H9 (cell line): ENCODE measurements at regions not wholly inside any gene's neighbourhood (a gene's known extent, or its start where the extent isn't known, plus 50 kb on each side); places are given as distances from the start of the nearest gene placed in this dataset.

Source experiments
- DNase-seq: peaks from one replicate; pipeline ENCODE4 v3.0.0-alpha.2; 2017
- H2AFZ ChIP-seq: one replicate; pipeline ENCODE4 v1.6.1; 2013; ENCODE audit warnings: mild to moderate bottlenecking, low read length, control low read depth, moderate library complexity
- H2AK5ac ChIP-seq: 2 replicates; pipeline ENCODE4 v1.6.1; 2013; ENCODE audit warnings: low read length, control low read depth, mixed read lengths; ENCODE audit not compliant: insufficient read length
- H2BK120ac ChIP-seq: one replicate; pipeline ENCODE4 v1.6.1; 2013; ENCODE audit warnings: low read depth, mild to moderate bottlenecking, low read length, control low read depth, inconsistent platforms; ENCODE audit not compliant: poor library complexity, severe bottlenecking
- H2BK12ac ChIP-seq: 2 replicates; pipeline ENCODE4 v1.6.1; 2013; ENCODE audit warnings: low read length, control low read depth, mixed read lengths, low read depth; ENCODE audit not compliant: insufficient read length
- H2BK15ac ChIP-seq: 2 replicates; pipeline ENCODE4 v1.6.1; 2013; ENCODE audit warnings: low read depth, low read length, control low read depth
- H2BK20ac ChIP-seq: one replicate; pipeline ENCODE4 v1.6.1; 2013; ENCODE audit warnings: low read depth, mild to moderate bottlenecking, low read length, control low read depth, inconsistent platforms; ENCODE audit not compliant: poor library complexity, severe bottlenecking
- H2BK5ac ChIP-seq: 2 replicates; pipeline ENCODE4 v1.6.1; 2013; ENCODE audit warnings: low read length, control low read depth, mixed read lengths; ENCODE audit not compliant: insufficient read length
- H3K14ac ChIP-seq: 2 replicates; pipeline ENCODE4 v1.6.1; 2013; ENCODE audit warnings: low read length, control low read depth; ENCODE audit not compliant: insufficient read depth
- H3K18ac ChIP-seq: 2 replicates; pipeline ENCODE4 v1.6.1; 2013; ENCODE audit warnings: low read depth, mild to moderate bottlenecking, mixed read lengths, low read length, control low read depth; ENCODE audit not compliant: insufficient read length
- H3K23ac ChIP-seq: 2 replicates; pipeline ENCODE4 v1.6.1; 2013; ENCODE audit warnings: low read length, control low read depth, mixed read lengths, low read depth; ENCODE audit not compliant: insufficient read length
- H3K23me2 ChIP-seq: 2 replicates; pipeline ENCODE4 v1.6.1; 2013; ENCODE audit warnings: low read depth, mild to moderate bottlenecking, mixed read lengths, low read length, control low read depth; ENCODE audit not compliant: insufficient read length, poor library complexity, severe bottlenecking
- H3K27ac ChIP-seq: 2 replicates; pipeline ENCODE4 v1.5.1; 2013; ENCODE audit warnings: low read length, control low read depth, mixed read lengths, low read depth; ENCODE audit not compliant: insufficient read length
- H3K27me3 ChIP-seq: 2 replicates; pipeline ENCODE4 v1.6.1; 2013; ENCODE audit warnings: low read length, control low read depth, inconsistent platforms; ENCODE audit not compliant: insufficient read depth
- H3K4ac ChIP-seq: 2 replicates; pipeline ENCODE4 v1.6.1; 2013; ENCODE audit warnings: low read depth, mild to moderate bottlenecking, control low read depth, inconsistent platforms, low read length, moderate library complexity
- H3K4me1 ChIP-seq: 2 replicates; pipeline ENCODE4 v1.6.1; 2013; ENCODE audit warnings: low read length, control low read depth, inconsistent platforms; ENCODE audit not compliant: insufficient read depth
- H3K4me2 ChIP-seq: 2 replicates; pipeline ENCODE4 v1.6.1; 2013; ENCODE audit warnings: low read length, control low read depth, mixed read lengths; ENCODE audit not compliant: insufficient read length, insufficient read depth
- H3K56ac ChIP-seq: 2 replicates; pipeline ENCODE4 v1.6.1; 2013; ENCODE audit warnings: low read depth, mild to moderate bottlenecking, mixed read lengths, low read length, control low read depth; ENCODE audit not compliant: insufficient read length
- H3K79me1 ChIP-seq: 2 replicates; pipeline ENCODE4 v1.6.1; 2013; ENCODE audit warnings: low read depth, mild to moderate bottlenecking, moderate library complexity, low read length, control low read depth, inconsistent platforms; ENCODE audit not compliant: insufficient read depth, poor library complexity, severe bottlenecking
- H3K79me2 ChIP-seq: 2 replicates; pipeline ENCODE4 v1.6.1; 2013; ENCODE audit warnings: low read length, control low read depth, inconsistent platforms; ENCODE audit not compliant: insufficient read depth
- H3K9ac ChIP-seq: 2 replicates; pipeline ENCODE4 v1.6.1; 2013; ENCODE audit warnings: low read length, control low read depth, mixed read lengths; ENCODE audit not compliant: insufficient read length; ENCODE audit errors: extremely low read depth
- H3K9me3 ChIP-seq: one replicate; pipeline ENCODE4 v1.6.1; 2013; ENCODE audit warnings: low read depth, low read length, inconsistent platforms; ENCODE audit not compliant: control insufficient read depth
- H3T11ph ChIP-seq: one replicate; pipeline ENCODE4 v1.6.1; 2013; ENCODE audit warnings: mild to moderate bottlenecking, low read length, control low read depth, inconsistent platforms
- H4K20me1 ChIP-seq: one replicate; pipeline ENCODE4 v1.6.1; 2013; ENCODE audit not compliant: control insufficient read depth, insufficient read length, insufficient read depth
- H4K5ac ChIP-seq: 2 replicates; pipeline ENCODE4 v1.6.1; 2013; ENCODE audit warnings: low read depth, mild to moderate bottlenecking, mixed read lengths, low read length, control low read depth; ENCODE audit not compliant: insufficient read length
- H4K8ac ChIP-seq: replicated peaks from 2 replicates; pipeline ENCODE4 v1.6.1; 2013; ENCODE audit warnings: low read length, control low read depth, mixed read lengths, low read depth; ENCODE audit not compliant: insufficient read length
- H4K91ac ChIP-seq: 2 replicates; pipeline ENCODE4 v1.6.1; 2013; ENCODE audit warnings: low read depth, mild to moderate bottlenecking, moderate library complexity, mixed read lengths, low read length, control low read depth; ENCODE audit not compliant: insufficient read length
- H3K27ac Mint-ChIP-seq, 3 experiments: 2 replicates in 2 of 3; 3 replicates in 1 of 3; pipeline ENCODE4 v1.8.0; 2020 to 2021; ENCODE audit warnings: mixed read lengths in 3 of 3, mild to moderate bottlenecking in 1 of 3, moderate library complexity in 1 of 3
- H3K27me3 Mint-ChIP-seq: 2 replicates; pipeline ENCODE4 v1.8.0; 2021; ENCODE audit warnings: low read depth, mild to moderate bottlenecking, moderate library complexity, mixed read lengths
- H3K36me3 Mint-ChIP-seq, 3 experiments: 2 replicates in 2 of 3; 3 replicates in 1 of 3; pipeline ENCODE4 v1.8.0; 2020 to 2021; ENCODE audit warnings: low read depth in 3 of 3, mixed read lengths in 3 of 3; ENCODE audit not compliant: insufficient read depth in 1 of 3
- H3K4me1 Mint-ChIP-seq, 2 experiments: 2 replicates each; pipeline ENCODE4 v1.8.0; 2020; ENCODE audit warnings: mixed read lengths in 2 of 2
- H3K4me3 Mint-ChIP-seq, 2 experiments: 2 replicates in 1 of 2; 3 replicates in 1 of 2; pipeline ENCODE4 v1.8.0; 2020 to 2021; ENCODE audit warnings: mild to moderate bottlenecking in 2 of 2, mixed read lengths in 2 of 2, moderate library complexity in 1 of 2
- H3K9me3 Mint-ChIP-seq, 2 experiments: 2 replicates in 1 of 2; 3 replicates in 1 of 2; pipeline ENCODE4 v1.8.0; 2020; ENCODE audit warnings: mild to moderate bottlenecking in 2 of 2, mixed read lengths in 2 of 2, moderate library complexity in 1 of 2
- whole genome bisulfite sequencing: extraction: QIAGEN DNeasy Blood & Tissue Kit; methylation state at CpG from one replicate; pipeline ENCODE4 v1.1.7; 2013; ENCODE audit warnings: missing lambda C conversion rate, low lambda C conversion rate, mixed read lengths; ENCODE audit not compliant: insufficient read length; ENCODE audit errors: extremely low coverage; 5-methylcytosine and 5-hydroxymethylcytosine counted together
- TF ChIP-seq, protein P1 (sequence below): fragments of 200-600 bp; sonication (generic); conservative IDR thresholded peaks from 3 replicates; pipeline ENCODE4 v1.8.0; 2021; ENCODE audit warnings: antibody characterized with exemption, mild to moderate bottlenecking

DNA sequence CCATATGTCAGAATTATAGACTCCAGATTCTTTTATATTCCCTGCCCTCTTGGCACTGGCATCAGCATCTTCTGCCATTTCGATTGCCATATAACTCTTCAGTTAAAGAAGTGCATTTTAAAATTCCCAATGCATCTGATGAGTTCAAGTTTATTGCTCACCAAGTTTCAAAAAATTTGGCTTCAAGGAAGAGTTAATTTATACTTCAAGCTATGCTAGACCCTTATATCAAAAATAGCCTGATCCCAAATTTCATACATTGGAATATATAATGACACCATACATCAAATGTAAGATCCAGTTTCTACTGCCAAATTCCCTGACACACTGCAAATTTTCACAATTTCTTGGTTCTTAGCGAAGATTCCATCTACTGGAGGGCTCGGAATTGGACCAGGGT lies 1058.6 kb downstream of the NTRK3 start:
- no peak overlapping the region for H3K23ac ChIP-seq
- H3K36me3 Mint-ChIP-seq: no peaks in the 10 kb centered on the region
- no peak overlapping the region for H2AFZ ChIP-seq
- H2BK15ac ChIP-seq: no peak overlapping the region
- H3K27me3 Mint-ChIP-seq: peaks cover 1% of the 10 kb centered on the region; the same call in 1 of the 2 replicates
- TF ChIP-seq, protein P1, sequence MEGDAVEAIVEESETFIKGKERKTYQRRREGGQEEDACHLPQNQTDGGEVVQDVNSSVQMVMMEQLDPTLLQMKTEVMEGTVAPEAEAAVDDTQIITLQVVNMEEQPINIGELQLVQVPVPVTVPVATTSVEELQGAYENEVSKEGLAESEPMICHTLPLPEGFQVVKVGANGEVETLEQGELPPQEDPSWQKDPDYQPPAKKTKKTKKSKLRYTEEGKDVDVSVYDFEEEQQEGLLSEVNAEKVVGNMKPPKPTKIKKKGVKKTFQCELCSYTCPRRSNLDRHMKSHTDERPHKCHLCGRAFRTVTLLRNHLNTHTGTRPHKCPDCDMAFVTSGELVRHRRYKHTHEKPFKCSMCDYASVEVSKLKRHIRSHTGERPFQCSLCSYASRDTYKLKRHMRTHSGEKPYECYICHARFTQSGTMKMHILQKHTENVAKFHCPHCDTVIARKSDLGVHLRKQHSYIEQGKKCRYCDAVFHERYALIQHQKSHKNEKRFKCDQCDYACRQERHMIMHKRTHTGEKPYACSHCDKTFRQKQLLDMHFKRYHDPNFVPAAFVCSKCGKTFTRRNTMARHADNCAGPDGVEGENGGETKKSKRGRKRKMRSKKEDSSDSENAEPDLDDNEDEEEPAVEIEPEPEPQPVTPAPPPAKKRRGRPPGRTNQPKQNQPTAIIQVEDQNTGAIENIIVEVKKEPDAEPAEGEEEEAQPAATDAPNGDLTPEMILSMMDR: no peak
- H3K4me2 ChIP-seq: no peak overlapping the region
- no peak overlapping the region for H2BK20ac ChIP-seq
- no peak overlapping the region for H3K4me3 Mint-ChIP-seq
- no peak for DNase-seq
- no peaks in the 10 kb centered on the region for H3K23me2 ChIP-seq
- no peaks in the 10 kb centered on the region for H4K20me1 ChIP-seq
- H2BK5ac ChIP-seq: no peak overlapping the region
- H2BK12ac ChIP-seq: no peak overlapping the region
- H4K8ac ChIP-seq: no peak overlapping the region
- H4K91ac ChIP-seq: no peak overlapping the region
- no peak overlapping the region for H3K4ac ChIP-seq
- H3K14ac ChIP-seq: no peak overlapping the region
- no peak overlapping the region for H3K56ac ChIP-seq
- H3K9me3 Mint-ChIP-seq: no peaks in the 10 kb centered on the region
- no peaks in the 10 kb centered on the region for H3K27me3 ChIP-seq
- H3K4me1 ChIP-seq: peaks cover 4% of the 10 kb centered on the region; the same call in 1 of the 2 replicates
- no peak overlapping the region for H2AK5ac ChIP-seq
- H3K9me3 ChIP-seq: no peaks in the 10 kb centered on the region
- no CpG with 5 or more reads among the region's 3 CpGs for WGBS
- H3K79me1 ChIP-seq: no peaks in the 10 kb centered on the region
- H3K27ac Mint-ChIP-seq: no peak overlapping the region
- no peaks in the 10 kb centered on the region for H3K79me2 ChIP-seq
- H3K27ac ChIP-seq: no peak overlapping the region
- H2BK120ac ChIP-seq: no peak overlapping the region
- no peak overlapping the region for H3T11ph ChIP-seq
- H3K9ac ChIP-seq: no peak overlapping the region
- H4K5ac ChIP-seq: no peak overlapping the region
- H3K18ac ChIP-seq: no peak overlapping the region
- peaks cover 9 to 14% of the 10 kb centered on the region in 2 experiments for H3K4me1 Mint-ChIP-seq
